CD4-positive, CD25-positive, alpha-beta regulatory T cell (primary cell): ENCODE measurements at regions not wholly inside any gene's neighbourhood (a gene's known extent, or its start where the extent isn't known, plus 50 kb on each side); places are given as distances from the start of the nearest gene placed in this dataset.

Source experiments
- ATAC-seq, 2 donors: fragments of 150-1000 bp; cut with Tn5 transposase; one replicate each; pipeline ENCODE4 v1.10.0; 2021; ENCODE audit warnings: low read depth in 2 of 2, moderate number of reproducible peaks in 2 of 2, moderate library complexity in 1 of 2
- DNase-seq, 3 donors: peaks; one replicate each; pipeline versions ENCODE4 v3.0.0 to v3.0.0-alpha.2; 2012 to 2022; ENCODE audit warnings: mixed read lengths in 1 of 3
- H3K27ac ChIP-seq: one replicate; pipeline ENCODE4 v1.7.0; 2013; ENCODE audit warnings: mild to moderate bottlenecking, low read length; ENCODE audit not compliant: insufficient read depth, poor library complexity, severe bottlenecking
- H3K27me3 ChIP-seq: one replicate; pipeline ENCODE4 v1.7.0; 2013; ENCODE audit warnings: low read length; ENCODE audit not compliant: control insufficient read depth, insufficient read depth
- H3K36me3 ChIP-seq: one replicate; pipeline ENCODE4 v1.7.0; 2013; ENCODE audit warnings: mild to moderate bottlenecking, low read length, moderate library complexity; ENCODE audit not compliant: control insufficient read depth, insufficient read depth
- H3K4me1 ChIP-seq: 2 replicates; pipeline ENCODE4 v1.7.0; 2013; ENCODE audit warnings: mild to moderate bottlenecking, low read length; ENCODE audit not compliant: insufficient read depth, control insufficient read depth, poor library complexity, severe bottlenecking
- H3K4me3 ChIP-seq: one replicate; pipeline ENCODE4 v1.7.0; 2013; ENCODE audit warnings: low read depth, mild to moderate bottlenecking, low read length, moderate library complexity
- H3K9me3 ChIP-seq, 2 experiments: 1 replicate in 1 of 2; 2 replicates in 1 of 2; pipeline ENCODE4 v1.7.0; 2013; ENCODE audit warnings: low read length in 2 of 2, mild to moderate bottlenecking in 1 of 2, moderate library complexity in 1 of 2; ENCODE audit not compliant: control insufficient read depth in 2 of 2
- H3K27ac Mint-ChIP-seq, 3 donors: one replicate each; pipeline ENCODE4 v1.8.0; 2020 to 2022; ENCODE audit warnings: mild to moderate bottlenecking in 3 of 3, mixed read lengths in 3 of 3, moderate library complexity in 2 of 3
- H3K27me3 Mint-ChIP-seq: one replicate; pipeline ENCODE4 v1.8.0; 2022; ENCODE audit warnings: mild to moderate bottlenecking, mixed read lengths
- H3K36me3 Mint-ChIP-seq: one replicate; pipeline ENCODE4 v1.8.0; 2020; ENCODE audit warnings: mixed read lengths
- H3K4me1 Mint-ChIP-seq, 4 donors: one replicate each; pipeline ENCODE4 v1.8.0; 2020 to 2022; ENCODE audit warnings: mixed read lengths in 4 of 4, mild to moderate bottlenecking in 1 of 4
- H3K4me3 Mint-ChIP-seq, 4 donors: one replicate each; pipeline ENCODE4 v1.8.0; 2020 to 2022; ENCODE audit warnings: mild to moderate bottlenecking in 4 of 4, mixed read lengths in 4 of 4, moderate library complexity in 3 of 4
- H3K9me3 Mint-ChIP-seq, 7 donors: one replicate each; pipeline ENCODE4 v1.8.0; 2020 to 2022; ENCODE audit warnings: mixed read lengths in 7 of 7, mild to moderate bottlenecking in 3 of 7, moderate library complexity in 2 of 7

GRCh38 chr20:22985239-22985778 is 49.8 kb upstream of the SSTR4 start:
- Mint-ChIP-seq H3K27me3 (no peaks in the 10 kb centered on the region), H3K36me3 (no peaks in the 10 kb centered on the region), H3K9me3 (peaks cover 0 to 4% (median 2%) of the 10 kb centered on the region in 7 donors), H3K4me1 (no peaks in the 10 kb centered on the region), H3K27ac (no peak overlapping the region), H3K4me3 (no peak overlapping the region)
- Histone ChIP-seq H3K27ac (no peak overlapping the region), H3K4me3 (no peak overlapping the region), H3K9me3 (no peaks in the 10 kb centered on the region), H3K4me1 (no peaks in the 10 kb centered on the region), H3K27me3 (no peaks in the 10 kb centered on the region), H3K36me3 (no peaks in the 10 kb centered on the region)
- ATAC-seq = no peak
- DNase-seq = no peak
